ENCODE measurements at regions not wholly inside any gene's neighbourhood (a gene's known extent, or its start where the extent isn't known, plus 50 kb on each side); places are given as distances from the start of the nearest gene placed in this dataset.

GRCh38 chr6:169340395-169340794 is 86.7 kb upstream of the THBS2 start:
- Histone ChIP-seq H3K9me2 (replicated peaks; ENCODE audit: low read length) (no peaks in the 10 kb centered on the region), H4K20me1 (ENCODE audit: low read length) (no peaks in the 10 kb centered on the region), H3K4me3 (ENCODE audit: low read length) (no peak overlapping the region), H3F3A (ENCODE audit: low read length, unreplicated experiment) (peaks cover 3% of the 10 kb centered on the region), H2AFZ (ENCODE audit: low read length) (peak overlapping the region; percentile 36), H3K27ac (ENCODE audit: low read length) (peak overlapping the region; percentile 48), H3K9ac (ENCODE audit: low read length) (peak overlapping the region; percentile 41; the same call in 1 of the 2 replicates), H3K9me3 (ENCODE audit: low read length) (no peaks in the 10 kb centered on the region), H3K36me3 (ENCODE audit: low read depth, low read length) (no peaks in the 10 kb centered on the region), H3K27me3 (ENCODE audit: low read length) (no peaks in the 10 kb centered on the region), H3K79me2 (ENCODE audit: low read length) (no peaks in the 10 kb centered on the region), H3K4me1 (ENCODE audit: insufficient read depth, low read length) (peaks cover 25% of the 10 kb centered on the region), H3K4me2 (ENCODE audit: low read length) (peak overlapping the region; percentile 35; the same call in 1 of the 2 replicates)
- intact Hi-C loops (cut with micrococcal nuclease) = no loop called here
- peak; percentile 69 for DNase-seq
- ChIA-PET POLR2A (ENCODE audit: unreplicated experiment) (no interaction called here), CTCF (no interaction called here)
- no peak for TF ChIP-seq EZH2phosphoT487 (IDR thresholded peaks at IDR 0.05; ENCODE audit: borderline replicate concordance, low read length)
- TF ChIP-seq EZH2 (IDR thresholded peaks at IDR 0.05; ENCODE audit: low read length, unreplicated experiment) = no peak
- no peak for TF ChIP-seq CTCF (conservative IDR thresholded peaks at IDR 0.05; ENCODE audit: low read depth, low read length)
- ATAC-seq = peak; percentile 73
- no TSS peak for BruUV-seq (replicated peaks)

GRCh38 chr6:169339731-169340309 is 86.2 kb upstream of the THBS2 start:
- DNase-seq (no peak), ATAC-seq (no peak)
- H3K27me3 ChIP-seq (ENCODE audit: low read length) = no peaks in the 10 kb centered on the region
- no peak overlapping the region for H3K4me3 ChIP-seq (ENCODE audit: low read length)
- H3K9me3 ChIP-seq (ENCODE audit: low read length) = no peaks in the 10 kb centered on the region
- BruUV-seq (replicated peaks) = no TSS peak
- peak overlapping the region; percentile 35; the same call in 1 of the 2 replicates for H3K4me2 ChIP-seq (ENCODE audit: low read length)
- peak overlapping the region; percentile 48 for H3K27ac ChIP-seq (ENCODE audit: low read length)
- intact Hi-C loops (cut with micrococcal nuclease) = no loop called here
- peaks cover 25% of the 10 kb centered on the region for H3K4me1 ChIP-seq (ENCODE audit: insufficient read depth, low read length)
- ChIA-PET POLR2A (ENCODE audit: unreplicated experiment) (no interaction called here), CTCF (no interaction called here)
- H3K36me3 ChIP-seq (ENCODE audit: low read depth, low read length) = no peaks in the 10 kb centered on the region
- H2AFZ ChIP-seq (ENCODE audit: low read length) = peak overlapping the region; percentile 36
- TF ChIP-seq EZH2phosphoT487 (IDR thresholded peaks at IDR 0.05; ENCODE audit: borderline replicate concordance, low read length) (no peak), CTCF (conservative IDR thresholded peaks at IDR 0.05; ENCODE audit: low read depth, low read length) (no peak), EZH2 (IDR thresholded peaks at IDR 0.05; ENCODE audit: low read length, unreplicated experiment) (no peak)
- H3K9me2 ChIP-seq (replicated peaks; ENCODE audit: low read length) = no peaks in the 10 kb centered on the region
- H4K20me1 ChIP-seq (ENCODE audit: low read length) = no peaks in the 10 kb centered on the region
- peak overlapping the region; percentile 41; the same call in 1 of the 2 replicates for H3K9ac ChIP-seq (ENCODE audit: low read length)
- peaks cover 3% of the 10 kb centered on the region for H3F3A ChIP-seq (ENCODE audit: low read length, unreplicated experiment)
- no peaks in the 10 kb centered on the region for H3K79me2 ChIP-seq (ENCODE audit: low read length)

- no peak for ATAC-seq
- Histone ChIP-seq H3K4me2 (ENCODE audit: low read length) (no peak overlapping the region), H3K9me3 (ENCODE audit: low read length) (no peaks in the 10 kb centered on the region), H3K27me3 (ENCODE audit: low read length) (no peaks in the 10 kb centered on the region), H3K27ac (ENCODE audit: low read length) (no peak overlapping the region), H3F3A (ENCODE audit: low read length, unreplicated experiment) (peaks cover 3% of the 10 kb centered on the region), H4K20me1 (ENCODE audit: low read length) (no peaks in the 10 kb centered on the region), H2AFZ (ENCODE audit: low read length) (no peak overlapping the region), H3K36me3 (ENCODE audit: low read depth, low read length) (no peaks in the 10 kb centered on the region), H3K4me3 (ENCODE audit: low read length) (no peak overlapping the region), H3K9ac (ENCODE audit: low read length) (no peak overlapping the region), H3K4me1 (ENCODE audit: insufficient read depth, low read length) (peaks cover 25% of the 10 kb centered on the region), H3K9me2 (replicated peaks; ENCODE audit: low read length) (no peaks in the 10 kb centered on the region), H3K79me2 (ENCODE audit: low read length) (no peaks in the 10 kb centered on the region)
- no TSS peak for BruUV-seq (replicated peaks)
- intact Hi-C loops (cut with micrococcal nuclease) = no loop called here
- DNase-seq = no peak
- POLR2A ChIA-PET (ENCODE audit: unreplicated experiment) = no interaction called here
- TF ChIP-seq EZH2phosphoT487 (IDR thresholded peaks at IDR 0.05; ENCODE audit: borderline replicate concordance, low read length) (no peak), CTCF (conservative IDR thresholded peaks at IDR 0.05; ENCODE audit: low read depth, low read length) (no peak), EZH2 (IDR thresholded peaks at IDR 0.05; ENCODE audit: low read length, unreplicated experiment) (no peak)
- CTCF ChIA-PET = no interaction called here
Observed at GRCh38 chr6:169339025-169339424, 85.4 kb upstream of the THBS2 start.

All from PC-3 (cell line).